Astrocyte of the cerebellum (primary cell): ENCODE measurements at regions not wholly inside any gene's neighbourhood (a gene's known extent, or its start where the extent isn't known, plus 50 kb on each side); places are given as distances from the start of the nearest gene placed in this dataset.
A peak's percentile ranks its signal among the peaks of the same experiment; 100 is the strongest.

Experiments
- DNase-seq: peaks from one replicate; pipeline ENCODE4 v3.0.0-alpha.2; 2011; ENCODE audit warnings: low read depth
- H3K4me3 ChIP-seq: 2 replicates; pipeline ENCODE4 v1.5.1; 2011; ENCODE audit warnings: mild to moderate bottlenecking, low read depth, low read length, moderate library complexity
- CTCF ChIP-seq: IDR thresholded peaks from 2 replicates; pipeline ENCODE4 v1.5.1; 2012; ENCODE audit warnings: low read length, low read depth, moderate library complexity, mild to moderate bottlenecking; ENCODE audit errors: missing control alignments
- in situ Hi-C: cut with HindIII; loops from 2 replicates; pipeline ENCODE4 v1.10.0; 2017; ENCODE audit warnings: low sequenced_read_pairs

- H3K4me3 ChIP-seq, result no peak overlapping the region
- TF ChIP-seq CTCF, result no peak
- DNase-seq, result no peak
- in situ Hi-C loops, result no loop called here
Measured at GRCh38 chr9:16275795-16276624, 594.5 kb downstream of the BNC2 start.

GRCh38 chr9:16276866-16277265 is 593.6 kb downstream of the BNC2 start:
- TF ChIP-seq CTCF, result no peak
- DNase-seq, result no peak
- no peak overlapping the region for H3K4me3 ChIP-seq
- in situ Hi-C loops, result no loop called here

DNA sequence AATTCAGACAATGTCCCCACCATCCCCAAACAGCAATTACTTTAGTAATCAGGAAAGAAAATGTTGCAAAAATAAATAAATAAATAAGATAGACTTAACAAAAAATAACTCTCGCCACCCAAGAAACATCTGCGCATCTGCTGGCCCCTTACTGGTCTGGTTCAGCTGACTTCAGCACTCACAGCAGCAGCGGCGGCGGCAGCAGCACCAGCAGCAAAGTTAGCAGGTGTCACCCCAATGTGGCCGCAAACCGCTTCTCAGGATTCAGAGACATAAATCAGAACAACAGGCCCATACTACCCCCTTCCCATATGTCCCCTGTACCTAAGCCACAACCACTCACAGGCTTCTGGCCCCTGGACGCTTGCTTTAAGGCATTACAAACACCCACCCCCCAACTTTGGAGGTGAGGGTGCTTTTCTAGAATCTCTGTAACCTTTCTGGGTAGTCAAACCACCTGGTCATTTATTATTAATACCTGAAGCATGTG is 593.0 kb downstream of the BNC2 start:
- H3K4me3 ChIP-seq, result no peak overlapping the region
- no peak for TF ChIP-seq CTCF
- in situ Hi-C loops, result no loop called here
- no peak for DNase-seq

DNA sequence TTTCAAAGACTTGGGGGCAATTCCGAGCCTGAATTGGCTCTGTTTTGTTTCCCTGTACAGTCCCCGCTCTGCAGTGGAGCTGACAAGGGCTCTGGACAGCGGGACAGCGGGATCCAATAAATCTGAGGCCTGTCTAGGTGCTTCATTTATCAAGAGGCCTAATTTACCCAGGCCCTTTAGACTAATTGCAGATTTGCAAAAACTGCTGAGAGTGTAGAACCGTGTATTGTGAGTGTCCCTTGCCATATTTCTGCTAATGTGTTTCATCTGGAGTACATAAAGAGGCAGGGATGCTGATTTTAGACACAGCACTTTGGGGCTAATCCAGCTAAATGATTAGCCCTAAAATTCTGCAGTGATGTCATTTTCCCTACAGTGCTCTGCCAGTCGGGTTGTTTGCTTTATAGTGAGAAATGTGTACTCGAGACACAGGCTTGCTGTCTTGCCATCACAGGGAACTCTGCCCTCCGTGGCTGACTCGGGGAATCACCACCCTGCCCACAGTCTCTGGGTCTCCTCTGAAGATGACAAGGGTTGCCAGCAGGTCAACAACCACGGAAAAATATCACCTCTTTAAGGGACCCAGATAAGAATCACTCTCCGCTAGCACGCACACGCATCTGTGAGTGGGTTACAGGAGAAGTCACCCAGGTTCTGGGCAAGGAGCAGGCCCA is 592.0 kb downstream of the BNC2 start:
- no peak overlapping the region for H3K4me3 ChIP-seq
- DNase-seq, result no peak
- in situ Hi-C loops, result no loop called here
- TF ChIP-seq CTCF, result no peak

- no peak overlapping the region for H3K4me3 ChIP-seq
- TF ChIP-seq CTCF, result no peak
- no peak for DNase-seq
- in situ Hi-C loops, result no loop called here
Measured at GRCh38 chr9:16281707-16282106, 588.8 kb downstream of the BNC2 start.

GRCh38 chr9:16282216-16282615 is 588.3 kb downstream of the BNC2 start:
- peak; percentile 16 for DNase-seq
- TF ChIP-seq CTCF, result no peak
- H3K4me3 ChIP-seq, result no peak overlapping the region
- in situ Hi-C loops, result no loop called here
